ENCODE measurements at regions not wholly inside any gene's neighbourhood (a gene's known extent, or its start where the extent isn't known, plus 50 kb on each side); places are given as distances from the start of the nearest gene placed in this dataset.

- TF ChIP-seq EZH2 (IDR thresholded peaks at IDR 0.05) (no peak), POLR2AphosphoS5 (IDR thresholded peaks at IDR 0.05; ENCODE audit: borderline replicate concordance, low read depth, low read length) (no peak), FOXP2 (optimal IDR thresholded peaks at IDR 0.05; ENCODE audit: control extremely low read depth, extremely low read length, insufficient read depth) (no peak)
These were observed 333.6 kb upstream of the OPRM1 start for GRCh38 chr6:153705429-153705828.

Measured in SK-N-MC (cell line).